IMR-90 (cell line): ENCODE measurements at regions not wholly inside any gene's neighbourhood (a gene's known extent, or its start where the extent isn't known, plus 50 kb on each side); places are given as distances from the start of the nearest gene placed in this dataset.

Experiments used
- ATAC-seq: fragments of 200-7000 bp; cut with Tn5 transposase; 2 replicates; pipeline ENCODE4 v1.9.1; 2020; ENCODE audit warnings: low read depth, mild to moderate bottlenecking, moderate library complexity
- BruUV-seq: library from RNA; stranded (reverse); fragments of 400-500 nt; replicated peaks from 2 replicates; lab custom pipeline; 2021; lab: Mats Ljungman, UMichigan
- CTCF ChIA-PET: fragments of 300-600 bp; formaldehyde crosslinking; extraction: SDS; loops from one replicate; lab custom pipeline; 2021; ENCODE audit warnings: antibody characterized with exemption; lab: Yijun Ruan, JAX
- POLR2A ChIA-PET: fragments of 300-600 bp; sonication (Branson Sonifier 250); formaldehyde crosslinking; loops from one replicate; lab custom pipeline; 2022; ENCODE audit warnings: antibody characterized with exemption; ENCODE audit not compliant: unreplicated experiment; lab: Charles Lee
- DNase-seq: peaks from one replicate; pipeline ENCODE4 v3.0.0; 2013
- H2AFZ ChIP-seq: replicated peaks from 2 replicates; pipeline ENCODE3; 2013; ENCODE audit warnings: low read length, mild to moderate bottlenecking; ENCODE audit not compliant: poor library complexity
- H2AK5ac ChIP-seq: 2 replicates; pipeline ENCODE4 v1.6.1; 2013; ENCODE audit warnings: low read depth, low read length, inconsistent platforms
- H2AK9ac ChIP-seq: replicated peaks from 2 replicates; pipeline ENCODE3; 2013; ENCODE audit warnings: mild to moderate bottlenecking, low read depth, low read length, moderate library complexity; ENCODE audit not compliant: poor library complexity
- H2BK120ac ChIP-seq: 2 replicates; pipeline ENCODE4 v1.6.1; 2013; ENCODE audit warnings: low read depth, low read length, inconsistent platforms
- H2BK15ac ChIP-seq: 3 replicates; pipeline ENCODE4 v1.6.1; 2013; ENCODE audit warnings: low read depth, low read length, inconsistent platforms
- H2BK20ac ChIP-seq: 2 replicates; pipeline ENCODE4 v1.6.1; 2013; ENCODE audit warnings: low read depth, mild to moderate bottlenecking, inconsistent platforms, low read length, moderate library complexity
- H2BK5ac ChIP-seq: 2 replicates; pipeline ENCODE4 v1.6.1; 2013; ENCODE audit warnings: mild to moderate bottlenecking, low read depth, low read length, inconsistent platforms; ENCODE audit not compliant: poor library complexity, severe bottlenecking
- H3K14ac ChIP-seq: replicated peaks from 2 replicates; pipeline ENCODE4 v1.6.1; 2013; ENCODE audit warnings: low read depth, low read length, inconsistent platforms
- H3K18ac ChIP-seq: 2 replicates; pipeline ENCODE4 v1.6.1; 2013; ENCODE audit warnings: low read depth, low read length, control low read depth
- H3K23ac ChIP-seq: 2 replicates; pipeline ENCODE4 v1.6.1; 2013; ENCODE audit warnings: low read depth, low read length, inconsistent platforms
- H3K27ac ChIP-seq: 2 replicates; pipeline ENCODE4 v1.5.1; 2013; ENCODE audit warnings: mild to moderate bottlenecking, control low read depth, low read length; ENCODE audit not compliant: insufficient read depth
- H3K27me3 ChIP-seq: 2 replicates; pipeline ENCODE4 v1.6.1; 2013; ENCODE audit warnings: low read length; ENCODE audit not compliant: control insufficient read depth, insufficient read depth
- H3K36me3 ChIP-seq: 2 replicates; pipeline ENCODE4 v1.6.1; 2013; ENCODE audit warnings: low read length, mixed read lengths; ENCODE audit not compliant: control insufficient read depth, insufficient read depth
- H3K4ac ChIP-seq: 2 replicates; pipeline ENCODE4 v1.6.1; 2013; ENCODE audit warnings: low read depth, low read length, inconsistent platforms
- H3K4me1 ChIP-seq: 2 replicates; pipeline ENCODE4 v1.6.1; 2013; ENCODE audit warnings: low read length, mixed read lengths; ENCODE audit not compliant: control insufficient read depth, insufficient read depth
- H3K4me2 ChIP-seq: 2 replicates; pipeline ENCODE4 v1.6.1; 2013; ENCODE audit warnings: low read depth, mild to moderate bottlenecking, control low read depth, low read length, moderate library complexity
- H3K4me3 ChIP-seq: 2 replicates; pipeline ENCODE4 v1.5.1; 2013; ENCODE audit warnings: low read depth, mild to moderate bottlenecking, control low read depth, low read length, moderate library complexity; ENCODE audit not compliant: insufficient read depth
- H3K56ac ChIP-seq: 2 replicates; pipeline ENCODE4 v1.6.1; 2013; ENCODE audit warnings: low read length, inconsistent platforms; ENCODE audit not compliant: insufficient read depth; ENCODE audit errors: extremely low read depth
- H3K79me1 ChIP-seq, 2 experiments: 2 replicates each; pipeline ENCODE4 v1.6.1; 2013; ENCODE audit warnings: low read length in 2 of 2, inconsistent platforms in 1 of 2, low read depth in 1 of 2
- H3K9ac ChIP-seq: 2 replicates; pipeline ENCODE4 v1.6.1; 2013; ENCODE audit warnings: low read depth, low read length, control low read depth
- H3K9me1 ChIP-seq: 2 replicates; pipeline ENCODE4 v1.6.1; 2013; ENCODE audit warnings: low read length, inconsistent platforms; ENCODE audit not compliant: insufficient read depth
- H3K9me3 ChIP-seq: 2 replicates; pipeline ENCODE4 v1.6.1; 2013; ENCODE audit warnings: low read length; ENCODE audit not compliant: control insufficient read depth, insufficient read depth
- H4K20me1 ChIP-seq: 2 replicates; pipeline ENCODE4 v1.6.1; 2013; ENCODE audit warnings: low read length, inconsistent platforms; ENCODE audit not compliant: insufficient read depth
- H4K5ac ChIP-seq: 2 replicates; pipeline ENCODE4 v1.6.1; 2013; ENCODE audit warnings: mild to moderate bottlenecking, low read depth, low read length, control low read depth
- H4K8ac ChIP-seq, 2 experiments: 2 replicates each; pipeline ENCODE4 v1.6.1; 2013; ENCODE audit warnings: low read depth in 2 of 2, low read length in 2 of 2, control low read depth in 1 of 2, inconsistent platforms in 1 of 2
- H4K91ac ChIP-seq: 2 replicates; pipeline ENCODE4 v1.6.1; 2013; ENCODE audit warnings: low read depth, low read length, inconsistent platforms; ENCODE audit not compliant: insufficient read depth
- BHLHE40 ChIP-seq: fragments of 150-350 bp; IDR thresholded peaks from 2 replicates; pipeline ENCODE4 v1.6.1; 2016; ENCODE audit warnings: mild to moderate bottlenecking, low read depth, low read length
- CEBPB ChIP-seq: IDR thresholded peaks from 2 replicates; pipeline ENCODE4 v1.6.1; 2012; ENCODE audit warnings: low read depth, low read length, improper control_type of control experiment
- CHD1 ChIP-seq: IDR thresholded peaks from 2 replicates; pipeline ENCODE4 v1.6.1; 2012; ENCODE audit warnings: low read depth, low read length, improper control_type of control experiment
- CTCF ChIP-seq: conservative IDR thresholded peaks from 2 replicates; pipeline ENCODE4 v1.5.1; 2012; ENCODE audit warnings: mild to moderate bottlenecking, low read depth, low read length, improper control_type of control experiment
- ELK1 ChIP-seq: fragments of 150-350 bp; IDR thresholded peaks from 2 replicates; pipeline ENCODE4 v1.6.1; 2016; ENCODE audit warnings: low read depth, mild to moderate bottlenecking, low read length, moderate library complexity, borderline replicate concordance
- FOS ChIP-seq: fragments of 150-350 bp; IDR thresholded peaks from 2 replicates; pipeline ENCODE4 v1.6.1; 2016; ENCODE audit warnings: low read depth, low read length
- MAFK ChIP-seq: IDR thresholded peaks from 2 replicates; pipeline ENCODE4 v1.6.1; 2012; ENCODE audit warnings: low read depth, low read length, improper control_type of control experiment
- MAZ ChIP-seq: IDR thresholded peaks from 2 replicates; pipeline ENCODE4 v1.6.1; 2012; ENCODE audit warnings: low read depth, mild to moderate bottlenecking, low read length, improper control_type of control experiment, moderate library complexity, borderline replicate concordance
- MXI1 ChIP-seq: IDR thresholded peaks from 2 replicates; pipeline ENCODE4 v1.6.1; 2012; ENCODE audit warnings: low read depth, mild to moderate bottlenecking, low read length, moderate library complexity, borderline replicate concordance
- NFE2L2 ChIP-seq: fragments of 150-350 bp; IDR thresholded peaks from 2 replicates; pipeline ENCODE4 v1.6.1; 2016; ENCODE audit warnings: low read depth, mild to moderate bottlenecking, low read length
- POLR2A ChIP-seq: IDR thresholded peaks from 2 replicates; pipeline ENCODE4 v1.6.1; 2012; ENCODE audit warnings: mild to moderate bottlenecking, low read depth, low read length
- RAD21 ChIP-seq: IDR thresholded peaks from 2 replicates; pipeline ENCODE4 v1.6.1; 2012; ENCODE audit warnings: low read length, improper control_type of control experiment
- RCOR1 ChIP-seq: IDR thresholded peaks from 2 replicates; pipeline ENCODE4 v1.6.1; 2012; ENCODE audit warnings: mild to moderate bottlenecking, low read length, improper control_type of control experiment; ENCODE audit not compliant: insufficient replicate concordance
- RFX5 ChIP-seq: IDR thresholded peaks from 2 replicates; pipeline ENCODE4 v1.8.0; 2012; ENCODE audit warnings: low read depth, mild to moderate bottlenecking, low read length, moderate library complexity
- SMC3 ChIP-seq: fragments of 150-350 bp; IDR thresholded peaks from 2 replicates; pipeline ENCODE4 v1.6.1; 2016; ENCODE audit warnings: low read depth, mild to moderate bottlenecking, antibody characterized with exemption, low read length, moderate library complexity
- USF2 ChIP-seq: fragments of 150-350 bp; IDR thresholded peaks from 2 replicates; pipeline ENCODE4 v1.6.1; 2017; ENCODE audit warnings: mild to moderate bottlenecking, antibody characterized with exemption, low read length, low read depth
- WGBS, 2 experiments: methylation state at CpG; one replicate each; pipeline versions ENCODE4 v1.1.5 to v1.1.7; 2013; ENCODE audit warnings: missing lambda C conversion rate in 2 of 2; ENCODE audit not compliant: insufficient read length in 1 of 2; ENCODE audit errors: extremely low coverage in 2 of 2; 5-methylcytosine and 5-hydroxymethylcytosine counted together
- dilution Hi-C: fragments of 300-500 bp; cut with HindIII; formaldehyde crosslinking; loops from one replicate; pipeline ENCODE4 v1.14.3; 2018; ENCODE audit warnings: low sequenced_read_pairs; ENCODE audit not compliant: unreplicated experiment
- in situ Hi-C: fragments of 300-500 bp; cut with MboI; formaldehyde crosslinking; loops from 3 replicates; pipeline ENCODE4 v1.14.3; 2019; ENCODE audit warnings: low sequenced_read_pairs, inconsistent platforms, mixed read lengths
- intact Hi-C: fragments of 100-400 bp; cut with micrococcal nuclease; formaldehyde crosslinking; loops from 2 replicates; pipeline ENCODE4 v1.10.0; 2022

- Histone ChIP-seq H2AK5ac (no peak overlapping the region), H2BK15ac (no peak overlapping the region), H2BK120ac (no peak overlapping the region), H2BK5ac (no peak overlapping the region), H3K23ac (no peak overlapping the region), H3K79me1 (no peaks in the 10 kb centered on the region), H4K91ac (no peak overlapping the region), H3K4me3 (no peak overlapping the region), H3K4me2 (no peak overlapping the region), H3K9me3 (no peaks in the 10 kb centered on the region), H4K8ac (no peak overlapping the region), H4K5ac (no peak overlapping the region), H2BK20ac (no peak overlapping the region), H2AK9ac (no peak overlapping the region), H4K20me1 (no peaks in the 10 kb centered on the region), H3K9me1 (no peaks in the 10 kb centered on the region), H2AFZ (no peak overlapping the region), H3K18ac (no peak overlapping the region), H3K27ac (no peak overlapping the region), H3K36me3 (no peaks in the 10 kb centered on the region), H3K14ac (no peak overlapping the region), H3K27me3 (no peaks in the 10 kb centered on the region), H3K9ac (no peak overlapping the region), H3K4me1 (no peaks in the 10 kb centered on the region), H3K4ac (no peak overlapping the region), H3K56ac (no peak overlapping the region)
- in situ Hi-C loops: no loop called here
- POLR2A ChIA-PET: no interaction called here
- no CpG with 5 or more reads among the region's 5 CpGs for WGBS, 2 experiments
- no TSS peak for BruUV-seq
- intact Hi-C loops: no loop called here
- DNase-seq (no peak), ATAC-seq (no peak)
- dilution Hi-C loops: no loop called here
- TF ChIP-seq BHLHE40: no peak
- TF ChIP-seq ELK1: no peak
- no peak for TF ChIP-seq MAZ
- TF ChIP-seq MAFK: no peak
- no peak for TF ChIP-seq USF2
- no peak for TF ChIP-seq CTCF
- no peak for TF ChIP-seq CEBPB
- TF ChIP-seq RCOR1: no peak
- TF ChIP-seq MXI1: no peak
- no peak for TF ChIP-seq FOS
- no peak for TF ChIP-seq RFX5
- no peak for TF ChIP-seq POLR2A
- no peak for TF ChIP-seq SMC3
- no peak for TF ChIP-seq RAD21
- TF ChIP-seq NFE2L2: no peak
- TF ChIP-seq CHD1: no peak
- CTCF ChIA-PET: no interaction called here
Observed at GRCh38 chr17:51512220-51512907, 252.0 kb downstream of the UTP18 start.
